Muscle of leg (tissue), 3 donors: ENCODE measurements at regions not wholly inside any gene's neighbourhood (a gene's known extent, or its start where the extent isn't known, plus 50 kb on each side); places are given as distances from the start of the nearest gene placed in this dataset.

Source experiments
- DNase-seq: peaks from one replicate; pipeline ENCODE4 v3.0.0; 2013
- H3K27ac ChIP-seq: one replicate; pipeline ENCODE4 v1.5.1; 2013; ENCODE audit warnings: mild to moderate bottlenecking, low read length, control low read depth
- H3K27me3 ChIP-seq: one replicate; pipeline ENCODE4 v1.6.1; 2013; ENCODE audit warnings: low read length; ENCODE audit not compliant: control insufficient read depth, insufficient read depth
- H3K36me3 ChIP-seq: one replicate; pipeline ENCODE4 v1.6.1; 2013; ENCODE audit warnings: low read length; ENCODE audit not compliant: control insufficient read depth, insufficient read depth
- H3K4me1 ChIP-seq: one replicate; pipeline ENCODE4 v1.6.1; 2013; ENCODE audit warnings: low read length; ENCODE audit not compliant: control insufficient read depth, insufficient read depth
- H3K4me3 ChIP-seq: one replicate; pipeline ENCODE4 v1.5.1; 2013; ENCODE audit warnings: low read length, control low read depth
- H3K9me3 ChIP-seq: replicated peaks from 2 replicates; pipeline ENCODE4 v1.6.1; 2013; ENCODE audit warnings: low read depth, low read length; ENCODE audit not compliant: control insufficient read depth
- WGBS: methylation state at CpG from one replicate; pipeline ENCODE4 v1.1.5; 2013; ENCODE audit warnings: missing lambda C conversion rate; ENCODE audit not compliant: insufficient coverage; 5-methylcytosine and 5-hydroxymethylcytosine counted together

DNA sequence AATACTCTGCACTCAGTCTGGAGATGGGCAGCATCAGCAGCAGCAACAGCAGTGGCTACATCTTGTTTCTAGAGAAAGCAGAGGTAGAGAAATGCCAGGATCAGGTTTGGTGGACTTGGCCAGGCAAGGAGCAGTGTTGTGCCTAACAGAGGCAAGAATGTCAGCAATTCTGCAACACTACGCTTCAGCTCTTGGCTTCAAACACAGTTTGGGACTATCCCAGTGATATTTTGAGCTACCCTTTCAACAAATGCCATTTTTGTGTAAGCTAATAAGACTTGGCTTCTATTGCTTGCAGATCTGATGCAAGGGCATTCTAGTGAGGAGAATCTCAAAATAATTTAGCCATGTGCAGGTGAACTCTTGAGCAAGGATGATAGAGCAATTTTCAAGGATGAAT, 271.3 kb downstream of the PCDH20 start:
- no peaks in the 10 kb centered on the region for H3K27me3 ChIP-seq
- H3K9me3 ChIP-seq: peaks cover 9% of the 10 kb centered on the region
- H3K4me1 ChIP-seq: no peaks in the 10 kb centered on the region
- no peak overlapping the region for H3K4me3 ChIP-seq
- WGBS: 50% methylated on average over 1 of the region's 1 CpG
- no peak overlapping the region for H3K27ac ChIP-seq
- no peaks in the 10 kb centered on the region for H3K36me3 ChIP-seq
- DNase-seq: no peak

- DNase-seq: peak; percentile 27
- Histone ChIP-seq H3K27me3 (no peaks in the 10 kb centered on the region), H3K4me3 (no peak overlapping the region), H3K4me1 (no peaks in the 10 kb centered on the region), H3K36me3 (no peaks in the 10 kb centered on the region), H3K27ac (no peak overlapping the region), H3K9me3 (peaks cover 9% of the 10 kb centered on the region)
Observed at GRCh38 chr13:61142506-61142905, 273.1 kb downstream of the PCDH20 start.

GRCh38 chr13:61138857-61139256, 276.8 kb downstream of the PCDH20 start:
- H3K27me3 ChIP-seq: no peaks in the 10 kb centered on the region
- no peaks in the 10 kb centered on the region for H3K9me3 ChIP-seq
- no peaks in the 10 kb centered on the region for H3K36me3 ChIP-seq
- DNase-seq: no peak
- H3K4me1 ChIP-seq: no peaks in the 10 kb centered on the region
- no peak overlapping the region for H3K4me3 ChIP-seq
- H3K27ac ChIP-seq: no peak overlapping the region

DNA sequence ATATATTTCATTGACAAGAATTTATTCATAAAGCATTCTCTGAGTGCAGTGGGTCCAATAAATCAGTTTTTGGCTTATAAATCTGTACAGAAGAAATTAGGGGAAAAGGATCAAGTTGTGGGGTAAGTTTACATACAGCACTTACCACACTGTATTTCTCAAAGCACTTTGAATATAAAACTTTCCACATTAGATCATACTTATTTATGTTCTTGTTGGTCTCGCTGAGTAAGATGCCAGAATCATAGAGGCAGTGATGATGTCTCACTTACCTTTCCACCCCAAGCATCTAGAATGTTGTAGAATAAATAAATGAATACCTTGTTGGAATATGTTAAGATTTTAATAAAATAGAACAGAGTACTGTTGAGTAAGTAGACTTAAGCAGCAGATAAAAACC, 279.1 kb downstream of the PCDH20 start:
- no peaks in the 10 kb centered on the region for H3K9me3 ChIP-seq
- no CpG with 5 or more reads among the region's 1 CpG for WGBS
- H3K4me3 ChIP-seq: no peak overlapping the region
- H3K36me3 ChIP-seq: no peaks in the 10 kb centered on the region
- peak; percentile 3 for DNase-seq
- no peaks in the 10 kb centered on the region for H3K27me3 ChIP-seq
- no peaks in the 10 kb centered on the region for H3K4me1 ChIP-seq
- no peak overlapping the region for H3K27ac ChIP-seq

- DNase-seq: peak; percentile 4
- no peak overlapping the region for H3K27ac ChIP-seq
- WGBS: 84% methylated on average over 2 of the region's 4 CpGs
- H3K4me3 ChIP-seq: no peak overlapping the region
- no peaks in the 10 kb centered on the region for H3K4me1 ChIP-seq
- H3K36me3 ChIP-seq: no peaks in the 10 kb centered on the region
- no peaks in the 10 kb centered on the region for H3K27me3 ChIP-seq
- no peaks in the 10 kb centered on the region for H3K9me3 ChIP-seq
Observed at GRCh38 chr13:61136093-61136492, 279.6 kb downstream of the PCDH20 start.

GRCh38 chr13:61135583-61135982, 280.1 kb downstream of the PCDH20 start:
- no peaks in the 10 kb centered on the region for H3K36me3 ChIP-seq
- no peak overlapping the region for H3K27ac ChIP-seq
- no CpG with 5 or more reads among the region's 2 CpGs for WGBS
- H3K27me3 ChIP-seq: no peaks in the 10 kb centered on the region
- H3K9me3 ChIP-seq: no peaks in the 10 kb centered on the region
- no peak for DNase-seq
- no peak overlapping the region for H3K4me3 ChIP-seq
- H3K4me1 ChIP-seq: no peaks in the 10 kb centered on the region

- no peaks in the 10 kb centered on the region for H3K4me1 ChIP-seq
- H3K27ac ChIP-seq: no peak overlapping the region
- no peaks in the 10 kb centered on the region for H3K9me3 ChIP-seq
- H3K4me3 ChIP-seq: no peak overlapping the region
- no peak for DNase-seq
- WGBS: no CpG with 5 or more reads among the region's 2 CpGs
- no peaks in the 10 kb centered on the region for H3K27me3 ChIP-seq
- no peaks in the 10 kb centered on the region for H3K36me3 ChIP-seq
Observed at GRCh38 chr13:61128850-61129645, 286.6 kb downstream of the PCDH20 start.

GRCh38 chr13:61123538-61124289, 291.9 kb downstream of the PCDH20 start:
- no peaks in the 10 kb centered on the region for H3K36me3 ChIP-seq
- no peak for DNase-seq
- no CpG with 5 or more reads among the region's 5 CpGs for WGBS
- no peak overlapping the region for H3K27ac ChIP-seq
- no peaks in the 10 kb centered on the region for H3K9me3 ChIP-seq
- H3K4me1 ChIP-seq: no peaks in the 10 kb centered on the region
- H3K27me3 ChIP-seq: no peaks in the 10 kb centered on the region
- H3K4me3 ChIP-seq: no peak overlapping the region

- no peak for DNase-seq
- Histone ChIP-seq H3K27me3 (no peaks in the 10 kb centered on the region), H3K27ac (no peak overlapping the region), H3K9me3 (peaks cover 6% of the 10 kb centered on the region), H3K36me3 (no peaks in the 10 kb centered on the region), H3K4me3 (no peak overlapping the region), H3K4me1 (no peaks in the 10 kb centered on the region)
- 94% methylated on average over 3 of the region's 3 CpGs for WGBS
Observed at GRCh38 chr13:61113140-61113658, 302.4 kb downstream of the PCDH20 start.

DNA sequence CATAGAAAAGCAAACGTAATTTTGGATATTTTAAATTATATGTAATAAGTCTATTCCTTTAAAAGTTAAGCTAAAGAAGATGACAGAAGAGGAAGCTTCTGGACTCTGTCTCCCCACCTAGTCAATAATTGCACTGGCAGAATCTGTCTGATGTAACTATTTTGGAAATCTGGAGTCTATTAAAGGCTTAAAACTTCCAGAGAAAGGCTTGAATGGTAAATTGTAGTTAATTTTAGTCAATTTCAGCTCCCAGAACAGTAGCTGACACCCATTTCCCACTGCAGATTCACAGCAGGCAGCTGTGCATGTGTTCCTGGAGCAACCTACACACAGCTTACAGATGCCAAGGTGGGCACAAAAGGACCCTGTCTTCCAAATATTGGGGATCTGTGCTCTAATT, 304.1 kb downstream of the PCDH20 start:
- Histone ChIP-seq H3K9me3 (peaks cover 6% of the 10 kb centered on the region), H3K27ac (no peak overlapping the region), H3K4me3 (no peak overlapping the region), H3K4me1 (no peaks in the 10 kb centered on the region), H3K36me3 (no peaks in the 10 kb centered on the region), H3K27me3 (no peaks in the 10 kb centered on the region)
- no peak for DNase-seq
- WGBS: no CpG with 5 or more reads among the region's 1 CpG
